Keratinocyte (primary cell): ENCODE measurements at regions not wholly inside any gene's neighbourhood (a gene's known extent, or its start where the extent isn't known, plus 50 kb on each side); places are given as distances from the start of the nearest gene placed in this dataset.

ENCODE experiments used
- DNase-seq: peaks from one replicate; pipeline ENCODE4 v3.0.0-alpha.2; 2011; ENCODE audit warnings: low read depth, missing footprints, low spot score
- FAIRE-seq: peaks from 2 replicates; lab custom pipeline; 2011; peaks lifted over from hg19 to GRCh38; lab: Jason Lieb, UNC
- H2AFZ ChIP-seq: 2 replicates; pipeline ENCODE4 v1.6.0; 2012; ENCODE audit warnings: low read length, control low read depth, inconsistent platforms; ENCODE audit not compliant: control insufficient read depth
- H3K27ac ChIP-seq: 2 replicates; pipeline ENCODE4 v1.5.1; 2011; ENCODE audit warnings: low read length; ENCODE audit not compliant: control insufficient read depth, insufficient read depth
- H3K27me3 ChIP-seq: 3 replicates; pipeline ENCODE4 v1.6.0; 2011; ENCODE audit warnings: low read length; ENCODE audit not compliant: control insufficient read depth, insufficient read depth; ENCODE audit errors: extremely low read depth
- H3K36me3 ChIP-seq, 2 experiments: 2 replicates in 1 of 2; 3 replicates in 1 of 2; pipeline ENCODE4 v1.5.1; 2011; ENCODE audit warnings: low read length in 2 of 2, mild to moderate bottlenecking in 1 of 2; ENCODE audit not compliant: control insufficient read depth in 2 of 2, insufficient read depth in 2 of 2; ENCODE audit errors: extremely low read depth in 1 of 2
- H3K4me1 ChIP-seq: 3 replicates; pipeline ENCODE4 v1.5.1; 2011; ENCODE audit warnings: low read length; ENCODE audit not compliant: control insufficient read depth, insufficient read depth; ENCODE audit errors: extremely low read depth
- H3K4me2 ChIP-seq: 3 replicates; pipeline ENCODE4 v1.6.0; 2011; ENCODE audit warnings: low read depth, low read length; ENCODE audit not compliant: control insufficient read depth, insufficient read depth; ENCODE audit errors: extremely low read depth
- H3K4me3 ChIP-seq, 3 experiments: fragments of 200-600 bp in 1 of 3; sonication (generic) in 1 of 3; 2 replicates in 2 of 3; 3 replicates in 1 of 3; pipeline ENCODE4 v1.5.1; 2011 to 2016; ENCODE audit warnings: low read length in 3 of 3, mild to moderate bottlenecking in 3 of 3, control low read depth in 2 of 3, inconsistent platforms in 1 of 3, low read depth in 1 of 3, mixed read lengths in 1 of 3, mixed run types in 1 of 3, moderate library complexity in 1 of 3; ENCODE audit not compliant: control insufficient read depth in 2 of 3, insufficient read depth in 2 of 3; ENCODE audit errors: extremely low read depth in 1 of 3
- H3K79me2 ChIP-seq: 2 replicates; pipeline ENCODE4 v1.6.0; 2012; ENCODE audit warnings: low read length; ENCODE audit not compliant: control insufficient read depth, insufficient read depth
- H3K9ac ChIP-seq: 3 replicates; pipeline ENCODE4 v1.6.0; 2011; ENCODE audit warnings: low read length; ENCODE audit not compliant: control insufficient read depth, insufficient read depth; ENCODE audit errors: extremely low read depth
- H3K9me1 ChIP-seq: 3 replicates; pipeline ENCODE4 v1.6.0; 2011; ENCODE audit warnings: low read length; ENCODE audit not compliant: control insufficient read depth, insufficient read depth; ENCODE audit errors: extremely low read depth
- H3K9me3 ChIP-seq: 2 replicates; pipeline ENCODE4 v1.5.1; 2012; ENCODE audit warnings: low read depth, low read length; ENCODE audit not compliant: control insufficient read depth
- H4K20me1 ChIP-seq: 3 replicates; pipeline ENCODE4 v1.6.0; 2011; ENCODE audit warnings: low read length; ENCODE audit not compliant: control insufficient read depth, insufficient read depth; ENCODE audit errors: extremely low read depth
- EZH2 ChIP-seq: IDR thresholded peaks from one replicate; pipeline ENCODE4 v1.6.1; 2012; ENCODE audit warnings: inconsistent platforms, mild to moderate bottlenecking, low read length, moderate library complexity
- dilution Hi-C: fragments of 300-500 bp; cut with MboI; formaldehyde crosslinking; loops from one replicate; pipeline ENCODE4 v1.7.0; 2020; ENCODE audit warnings: low sequenced_read_pairs; ENCODE audit not compliant: extremely low pct_ligation_motif_present
- TF ChIP-seq, protein P1 (sequence below), 3 experiments: IDR thresholded peaks in 1 of 3; conservative IDR thresholded peaks in 1 of 3; optimal IDR thresholded peaks in 1 of 3; 2 replicates in 2 of 3; 3 replicates in 1 of 3; pipeline versions ENCODE3 to v1.5.1; 2011; ENCODE audit warnings: low read length in 3 of 3, mild to moderate bottlenecking in 3 of 3, moderate library complexity in 2 of 3, control low read depth in 1 of 3, inconsistent platforms in 1 of 3; ENCODE audit not compliant: insufficient read depth in 2 of 3; ENCODE audit errors: extremely low read depth in 1 of 3

DNA sequence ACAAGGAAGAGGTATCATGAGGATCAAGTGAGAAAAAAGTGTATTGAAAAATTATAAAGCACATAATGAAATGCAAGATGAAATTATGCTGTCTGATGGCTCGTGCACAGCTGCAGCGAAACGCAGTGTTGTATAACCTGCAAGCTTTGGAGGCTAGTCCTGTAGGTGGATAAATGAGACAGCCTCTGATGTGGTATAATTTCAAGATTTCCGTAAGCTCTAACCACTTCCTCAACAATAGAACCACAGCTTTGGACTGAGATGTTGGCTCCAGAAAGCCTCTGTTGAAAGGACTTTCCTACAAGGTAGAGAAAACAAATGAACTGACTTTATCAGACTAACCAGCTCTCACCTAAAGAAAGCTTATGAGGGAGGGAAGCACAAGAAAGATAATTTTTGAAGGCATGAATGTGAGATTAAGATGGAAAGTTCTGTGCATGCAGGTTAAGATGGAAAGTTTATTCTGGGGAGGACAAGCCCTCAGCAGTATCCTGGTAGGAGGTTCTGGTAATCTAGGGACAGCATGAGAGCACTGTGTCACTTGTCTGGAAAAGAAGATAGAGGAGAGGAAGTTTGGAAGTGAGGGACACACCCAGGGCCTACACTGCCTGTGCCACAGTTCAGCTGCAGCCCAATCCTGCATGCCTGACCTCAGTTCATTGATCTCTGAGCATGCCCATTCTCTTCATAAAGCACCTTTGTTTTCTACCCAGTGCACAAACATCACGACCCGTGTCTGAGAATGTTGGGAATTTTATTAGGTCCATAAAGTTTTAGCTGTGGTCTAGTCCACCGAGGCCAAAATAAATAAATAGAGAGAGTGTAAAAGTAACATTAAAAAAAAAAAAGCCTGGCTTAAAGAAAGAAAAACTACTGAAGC is 161.5 kb upstream of the SFRP2 start:
- H3K4me1 ChIP-seq = no peaks in the 10 kb centered on the region
- no peak overlapping the region for H3K4me2 ChIP-seq
- dilution Hi-C loops = no loop called here
- no peak for DNase-seq
- no peak overlapping the region for H3K9ac ChIP-seq
- H3K9me3 ChIP-seq = no peaks in the 10 kb centered on the region
- no peak overlapping the region for H3K27ac ChIP-seq
- no peak for FAIRE-seq
- H3K27me3 ChIP-seq = no peaks in the 10 kb centered on the region
- no peak overlapping the region for H2AFZ ChIP-seq
- H3K79me2 ChIP-seq = no peaks in the 10 kb centered on the region
- no peaks in the 10 kb centered on the region for H4K20me1 ChIP-seq
- H3K4me3 ChIP-seq = no peak overlapping the region
- H3K36me3 ChIP-seq = no peaks in the 10 kb centered on the region
- TF ChIP-seq, protein P1, sequence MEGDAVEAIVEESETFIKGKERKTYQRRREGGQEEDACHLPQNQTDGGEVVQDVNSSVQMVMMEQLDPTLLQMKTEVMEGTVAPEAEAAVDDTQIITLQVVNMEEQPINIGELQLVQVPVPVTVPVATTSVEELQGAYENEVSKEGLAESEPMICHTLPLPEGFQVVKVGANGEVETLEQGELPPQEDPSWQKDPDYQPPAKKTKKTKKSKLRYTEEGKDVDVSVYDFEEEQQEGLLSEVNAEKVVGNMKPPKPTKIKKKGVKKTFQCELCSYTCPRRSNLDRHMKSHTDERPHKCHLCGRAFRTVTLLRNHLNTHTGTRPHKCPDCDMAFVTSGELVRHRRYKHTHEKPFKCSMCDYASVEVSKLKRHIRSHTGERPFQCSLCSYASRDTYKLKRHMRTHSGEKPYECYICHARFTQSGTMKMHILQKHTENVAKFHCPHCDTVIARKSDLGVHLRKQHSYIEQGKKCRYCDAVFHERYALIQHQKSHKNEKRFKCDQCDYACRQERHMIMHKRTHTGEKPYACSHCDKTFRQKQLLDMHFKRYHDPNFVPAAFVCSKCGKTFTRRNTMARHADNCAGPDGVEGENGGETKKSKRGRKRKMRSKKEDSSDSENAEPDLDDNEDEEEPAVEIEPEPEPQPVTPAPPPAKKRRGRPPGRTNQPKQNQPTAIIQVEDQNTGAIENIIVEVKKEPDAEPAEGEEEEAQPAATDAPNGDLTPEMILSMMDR (optimal IDR thresholded peaks at IDR 0.05 in 1 of 3, IDR thresholded peaks at IDR 0.05 in 1 of 3, conservative IDR thresholded peaks at IDR 0.05 in 1 of 3; ENCODE audit: extremely low read depth in 1 of 3, insufficient read depth in 2 of 3, low read length in 3 of 3) = no peak
- no peak for TF ChIP-seq EZH2
- H3K9me1 ChIP-seq = no peaks in the 10 kb centered on the region

DNA sequence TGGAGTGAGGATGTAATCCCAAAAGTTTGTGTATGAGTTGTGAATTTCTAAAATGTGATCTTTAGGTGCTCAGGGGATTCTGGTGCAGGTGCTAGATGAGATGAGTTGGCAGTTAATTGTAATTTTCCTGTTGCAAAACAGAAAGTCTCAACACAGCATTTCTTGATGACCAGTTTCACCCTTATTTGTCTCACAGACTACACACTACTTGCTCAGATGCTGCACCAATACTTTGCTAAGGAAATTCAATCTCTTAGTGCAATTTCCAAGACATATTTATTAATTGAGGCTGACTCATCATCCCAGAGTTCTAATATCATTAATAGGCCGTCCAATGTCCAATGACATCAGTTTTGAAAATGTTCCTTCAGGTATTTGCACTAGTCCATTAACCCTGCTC is 159.2 kb upstream of the SFRP2 start:
- Histone ChIP-seq H3K36me3 (no peaks in the 10 kb centered on the region), H2AFZ (no peak overlapping the region), H3K79me2 (no peaks in the 10 kb centered on the region), H3K27ac (no peak overlapping the region), H3K9me1 (no peaks in the 10 kb centered on the region), H3K9me3 (no peaks in the 10 kb centered on the region), H4K20me1 (no peaks in the 10 kb centered on the region), H3K27me3 (no peaks in the 10 kb centered on the region), H3K4me2 (no peak overlapping the region), H3K4me1 (no peaks in the 10 kb centered on the region), H3K9ac (no peak overlapping the region), H3K4me3 (no peak overlapping the region)
- DNase-seq = no peak
- FAIRE-seq = no peak
- dilution Hi-C loops = no loop called here
- TF ChIP-seq, protein P1 (optimal IDR thresholded peaks at IDR 0.05 in 1 of 3, IDR thresholded peaks at IDR 0.05 in 1 of 3, conservative IDR thresholded peaks at IDR 0.05 in 1 of 3; ENCODE audit: extremely low read depth in 1 of 3, insufficient read depth in 2 of 3, low read length in 3 of 3) = no peak
- TF ChIP-seq EZH2 = no peak
